ENCODE measurements at regions not wholly inside any gene's neighbourhood (a gene's known extent, or its start where the extent isn't known, plus 50 kb on each side); places are given as distances from the start of the nearest gene placed in this dataset.

GRCh38 chr14:38137005-38137404 is 70.7 kb upstream of the SSTR1 start:
- H3K27me3 Mint-ChIP-seq (ENCODE audit: unreplicated experiment) = peaks cover 2% of the 10 kb centered on the region
- H3K9me3 Mint-ChIP-seq (ENCODE audit: unreplicated experiment) = no peaks in the 10 kb centered on the region

GRCh38 chr14:38138473-38139138 is 69.1 kb upstream of the SSTR1 start:
- no peak for TF ChIP-seq CTCF (IDR thresholded peaks at IDR 0.05; ENCODE audit: unreplicated experiment)
- Mint-ChIP-seq H3K36me3 (ENCODE audit: low read depth, unreplicated experiment) (no peaks in the 10 kb centered on the region), H3K4me1 (ENCODE audit: unreplicated experiment) (peaks cover 5% of the 10 kb centered on the region), H3K27ac (ENCODE audit: unreplicated experiment) (no peak overlapping the region), H3K9me3 (ENCODE audit: unreplicated experiment) (no peaks in the 10 kb centered on the region), H3K27me3 (ENCODE audit: unreplicated experiment) (no peaks in the 10 kb centered on the region), H3K4me3 (ENCODE audit: unreplicated experiment) (no peak overlapping the region)
- DNase-seq (ENCODE audit: low spot score) = no peak

More at GRCh38 chr14:38137005-38137404, 70.7 kb upstream of the SSTR1 start:
- DNase-seq (ENCODE audit: low spot score) = no peak
- TF ChIP-seq CTCF (IDR thresholded peaks at IDR 0.05; ENCODE audit: unreplicated experiment) = no peak
- Mint-ChIP-seq H3K4me3 (ENCODE audit: unreplicated experiment) (no peak overlapping the region), H3K36me3 (ENCODE audit: low read depth, unreplicated experiment) (no peaks in the 10 kb centered on the region), H3K27ac (ENCODE audit: unreplicated experiment) (no peak overlapping the region), H3K4me1 (ENCODE audit: unreplicated experiment) (no peaks in the 10 kb centered on the region)

- H3K27me3 Mint-ChIP-seq (ENCODE audit: unreplicated experiment) = no peaks in the 10 kb centered on the region
- no peak overlapping the region for H3K27ac Mint-ChIP-seq (ENCODE audit: unreplicated experiment)
- no peak for TF ChIP-seq CTCF (IDR thresholded peaks at IDR 0.05; ENCODE audit: unreplicated experiment)
- no peak for DNase-seq (ENCODE audit: low spot score)
- H3K4me3 Mint-ChIP-seq (ENCODE audit: unreplicated experiment) = no peak overlapping the region
- no peaks in the 10 kb centered on the region for H3K36me3 Mint-ChIP-seq (ENCODE audit: low read depth, unreplicated experiment)
- no peaks in the 10 kb centered on the region for H3K9me3 Mint-ChIP-seq (ENCODE audit: unreplicated experiment)
- H3K4me1 Mint-ChIP-seq (ENCODE audit: unreplicated experiment) = peaks cover 5% of the 10 kb centered on the region
Observed at GRCh38 chr14:38139926-38140325, 67.8 kb upstream of the SSTR1 start.

- no peak overlapping the region for H3K4me3 Mint-ChIP-seq (ENCODE audit: unreplicated experiment)
- TF ChIP-seq CTCF (IDR thresholded peaks at IDR 0.05; ENCODE audit: unreplicated experiment) = no peak
- no peak for DNase-seq (ENCODE audit: low spot score)
- no peaks in the 10 kb centered on the region for H3K9me3 Mint-ChIP-seq (ENCODE audit: unreplicated experiment)
- peaks cover 2% of the 10 kb centered on the region for H3K27me3 Mint-ChIP-seq (ENCODE audit: unreplicated experiment)
- no peak overlapping the region for H3K27ac Mint-ChIP-seq (ENCODE audit: unreplicated experiment)
- H3K36me3 Mint-ChIP-seq (ENCODE audit: low read depth, unreplicated experiment) = no peaks in the 10 kb centered on the region
- H3K4me1 Mint-ChIP-seq (ENCODE audit: unreplicated experiment) = peaks cover 5% of the 10 kb centered on the region
Observed at GRCh38 chr14:38143170-38143569, 64.5 kb upstream of the SSTR1 start.

- no peaks in the 10 kb centered on the region for H3K9me3 Mint-ChIP-seq (ENCODE audit: unreplicated experiment)
- H3K4me3 Mint-ChIP-seq (ENCODE audit: unreplicated experiment) = no peak overlapping the region
- H3K36me3 Mint-ChIP-seq (ENCODE audit: low read depth, unreplicated experiment) = no peaks in the 10 kb centered on the region
- no peak for TF ChIP-seq CTCF (IDR thresholded peaks at IDR 0.05; ENCODE audit: unreplicated experiment)
- peaks cover 5% of the 10 kb centered on the region for H3K4me1 Mint-ChIP-seq (ENCODE audit: unreplicated experiment)
- H3K27ac Mint-ChIP-seq (ENCODE audit: unreplicated experiment) = no peak overlapping the region
- DNase-seq (ENCODE audit: low spot score) = no peak
- H3K27me3 Mint-ChIP-seq (ENCODE audit: unreplicated experiment) = peaks cover 2% of the 10 kb centered on the region
Observed at GRCh38 chr14:38143659-38144505, 63.8 kb upstream of the SSTR1 start.

Data from endothelial cell (in vitro differentiated cells).